ENCODE measurements at regions not wholly inside any gene's neighbourhood (a gene's known extent, or its start where the extent isn't known, plus 50 kb on each side); places are given as distances from the start of the nearest gene placed in this dataset.

GRCh38 chr4:106854569-106855351 is 181.4 kb downstream of the DKK2 start:
- no peak for TF ChIP-seq MYC (IDR thresholded peaks at IDR 0.05; ENCODE audit: low read depth, low read length)
- TF ChIP-seq JUN (IDR thresholded peaks at IDR 0.05; ENCODE audit: borderline replicate concordance, insufficient read depth, insufficient read length, low read depth), result no peak
- TF ChIP-seq POLR2A (IDR thresholded peaks at IDR 0.05; ENCODE audit: low read depth, low read length), result no peak
- no peak for TF ChIP-seq CTCF (IDR thresholded peaks at IDR 0.05; ENCODE audit: extremely low read depth in 1 of 2, insufficient read depth in 1 of 2, low read depth in 1 of 2, low read length in 2 of 2)
- TF ChIP-seq FOS (IDR thresholded peaks at IDR 0.05; ENCODE audit: borderline replicate concordance, insufficient read depth, low read length), result no peak
- TF ChIP-seq POLR2AphosphoS5 (IDR thresholded peaks at IDR 0.05; ENCODE audit: insufficient read depth, low read depth, low read length), result no peak
- TF ChIP-seq GATA2 (IDR thresholded peaks at IDR 0.05; ENCODE audit: insufficient read depth, insufficient read length, low read depth, low read length), result no peak
- no peak for TF ChIP-seq EZH2 (IDR thresholded peaks at IDR 0.05; ENCODE audit: borderline replicate concordance, low read depth, low read length, severe bottlenecking)
- no peak for TF ChIP-seq MAX (IDR thresholded peaks at IDR 0.05; ENCODE audit: insufficient read depth, insufficient read length)
- H4K20me1 ChIP-seq (replicated peaks; ENCODE audit: control insufficient read depth, extremely low read depth, insufficient read depth, low read length), result no peaks in the 10 kb centered on the region
- no peaks in the 10 kb centered on the region for H3K9me1 ChIP-seq (replicated peaks; ENCODE audit: control insufficient read depth, extremely low read depth, insufficient read depth, low read length)
- H2AFZ ChIP-seq (ENCODE audit: low read depth, low read length), result no peak overlapping the region
- POLR2A ChIA-PET, result no interaction called here
- H3K27ac ChIP-seq (ENCODE audit: insufficient read depth, low read depth, low read length), result no peak overlapping the region
- no peaks in the 10 kb centered on the region for H3K36me3 ChIP-seq (ENCODE audit: control insufficient read depth in 2 of 2, extremely low read depth in 1 of 2, insufficient read depth in 2 of 2, low read length in 2 of 2)
- H3K4me1 ChIP-seq (ENCODE audit: control insufficient read depth, extremely low read depth, insufficient read depth, low read length), result no peaks in the 10 kb centered on the region
- H3K79me2 ChIP-seq (ENCODE audit: control insufficient read depth, insufficient read depth, low read length), result no peaks in the 10 kb centered on the region
- H3K9me3 ChIP-seq (replicated peaks; ENCODE audit: control insufficient read depth, insufficient read depth, low read length), result no peaks in the 10 kb centered on the region
- H3K4me3 ChIP-seq (replicated peaks in 1 of 3; ENCODE audit: insufficient read depth in 1 of 3, low read depth in 1 of 3, low read length in 3 of 3), result no peak overlapping the region
- BruUV-seq (replicated peaks), result no TSS peak
- no peak overlapping the region for H3K9ac ChIP-seq (replicated peaks; ENCODE audit: extremely low read depth, insufficient read depth, low read length)
- no peak overlapping the region for H3K4me2 ChIP-seq (ENCODE audit: insufficient read depth, low read length)
- intact Hi-C loops (cut with micrococcal nuclease) (no loop called here), dilution Hi-C loops (cut with MboI; ENCODE audit: extremely low pct_ligation_motif_present, low sequenced_read_pairs) (no loop called here)
- FAIRE-seq (no peak), DNase-seq (ENCODE audit: low read depth, low spot score) (peak; percentile 21)
- no peaks in the 10 kb centered on the region for H3K27me3 ChIP-seq (ENCODE audit: control insufficient read depth in 2 of 2, insufficient read depth in 2 of 2, low read length in 2 of 2)
- CTCF ChIA-PET, result interaction anchor here (0.8 to 1.1 kb wide), 4 partner anchors 9 to 1338 kb away, joined by 3 to 4 read pairs (median 3); no protein-coding TSS in a partner anchor

All from endothelial cell of umbilical vein (primary cell).